HCT116 (cell line): ENCODE measurements at regions not wholly inside any gene's neighbourhood (a gene's known extent, or its start where the extent isn't known, plus 50 kb on each side); places are given as distances from the start of the nearest gene placed in this dataset.

Experiments
- EGR1 ChIP-seq: IDR thresholded peaks from 2 replicates; pipeline ENCODE4 v1.6.1; 2012; ENCODE audit warnings: low read depth
- POLR2AphosphoS5 ChIP-seq: IDR thresholded peaks from 2 replicates; pipeline ENCODE4 v1.6.1; 2011; ENCODE audit warnings: mild to moderate bottlenecking, low read depth, low read length, moderate library complexity
- SIN3A ChIP-seq: IDR thresholded peaks from 2 replicates; pipeline ENCODE4 v1.6.1; 2012; ENCODE audit warnings: low read depth
- SP1 ChIP-seq: IDR thresholded peaks from 2 replicates; pipeline ENCODE4 v1.6.1; 2012; ENCODE audit warnings: low read depth
- YY1 ChIP-seq: IDR thresholded peaks from 2 replicates; pipeline ENCODE4 v1.6.1; 2011; ENCODE audit warnings: low read length, low read depth, moderate library complexity, mild to moderate bottlenecking; ENCODE audit not compliant: insufficient replicate concordance; ENCODE audit errors: extremely low read depth
- TF ChIP-seq, protein P1 (sequence below), 3 experiments: fragments of 200-600 bp in 1 of 3; sonication (generic) in 1 of 3; IDR thresholded peaks in 2 of 3; conservative IDR thresholded peaks in 1 of 3; 2 replicates each; pipeline ENCODE4 v1.5.1; 2012 to 2017; ENCODE audit warnings: low read depth in 2 of 3, low read length in 2 of 3, antibody characterized with exemption in 1 of 3, borderline replicate concordance in 1 of 3, control low read depth in 1 of 3, mild to moderate bottlenecking in 1 of 3, mixed read lengths in 1 of 3, mixed run types in 1 of 3, moderate library complexity in 1 of 3; ENCODE audit not compliant: insufficient read depth in 1 of 3
- TF ChIP-seq, protein P2 (sequence below): IDR thresholded peaks from 2 replicates; pipeline ENCODE4 v1.6.1; 2012
- TF ChIP-seq, protein P3 (sequence below): IDR thresholded peaks from 2 replicates; pipeline ENCODE4 v1.6.1; 2012
- TF ChIP-seq, protein P4 (sequence below): IDR thresholded peaks from 2 replicates; pipeline ENCODE4 v1.6.1; 2012; ENCODE audit warnings: low read depth

DNA sequence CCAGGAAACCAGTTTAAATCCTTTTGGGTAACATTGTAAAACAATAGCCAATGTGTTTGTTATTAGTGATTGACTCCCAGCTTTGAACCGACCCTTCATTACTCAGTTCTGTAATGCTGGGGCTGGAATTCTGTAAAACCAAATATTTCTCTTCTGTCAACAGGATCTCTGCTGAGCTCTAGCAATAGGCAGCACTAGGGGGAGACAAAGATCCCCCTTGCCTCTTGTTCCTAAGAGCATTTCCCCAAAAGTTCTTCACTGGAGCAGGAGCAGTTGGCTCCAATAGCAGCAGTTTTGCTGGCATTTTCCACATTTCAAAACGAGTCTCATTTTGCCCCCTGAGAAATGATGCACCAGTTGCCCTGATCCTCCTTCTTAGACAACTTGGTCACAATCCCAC is 1671.1 kb downstream of the MRPL39 start:
- TF ChIP-seq, protein P1, sequence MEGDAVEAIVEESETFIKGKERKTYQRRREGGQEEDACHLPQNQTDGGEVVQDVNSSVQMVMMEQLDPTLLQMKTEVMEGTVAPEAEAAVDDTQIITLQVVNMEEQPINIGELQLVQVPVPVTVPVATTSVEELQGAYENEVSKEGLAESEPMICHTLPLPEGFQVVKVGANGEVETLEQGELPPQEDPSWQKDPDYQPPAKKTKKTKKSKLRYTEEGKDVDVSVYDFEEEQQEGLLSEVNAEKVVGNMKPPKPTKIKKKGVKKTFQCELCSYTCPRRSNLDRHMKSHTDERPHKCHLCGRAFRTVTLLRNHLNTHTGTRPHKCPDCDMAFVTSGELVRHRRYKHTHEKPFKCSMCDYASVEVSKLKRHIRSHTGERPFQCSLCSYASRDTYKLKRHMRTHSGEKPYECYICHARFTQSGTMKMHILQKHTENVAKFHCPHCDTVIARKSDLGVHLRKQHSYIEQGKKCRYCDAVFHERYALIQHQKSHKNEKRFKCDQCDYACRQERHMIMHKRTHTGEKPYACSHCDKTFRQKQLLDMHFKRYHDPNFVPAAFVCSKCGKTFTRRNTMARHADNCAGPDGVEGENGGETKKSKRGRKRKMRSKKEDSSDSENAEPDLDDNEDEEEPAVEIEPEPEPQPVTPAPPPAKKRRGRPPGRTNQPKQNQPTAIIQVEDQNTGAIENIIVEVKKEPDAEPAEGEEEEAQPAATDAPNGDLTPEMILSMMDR (IDR thresholded peaks at IDR 0.05 in 2 of 3, conservative IDR thresholded peaks at IDR 0.05 in 1 of 3; ENCODE audit: borderline replicate concordance in 1 of 3, insufficient read depth in 1 of 3, low read depth in 2 of 3, low read length in 2 of 3): no peak
- TF ChIP-seq SP1: no peak
- TF ChIP-seq YY1: no peak
- TF ChIP-seq POLR2AphosphoS5: no peak
- TF ChIP-seq SIN3A: no peak
- TF ChIP-seq, protein P2, sequence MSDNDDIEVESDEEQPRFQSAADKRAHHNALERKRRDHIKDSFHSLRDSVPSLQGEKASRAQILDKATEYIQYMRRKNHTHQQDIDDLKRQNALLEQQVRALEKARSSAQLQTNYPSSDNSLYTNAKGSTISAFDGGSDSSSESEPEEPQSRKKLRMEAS: no peak
- no peak for TF ChIP-seq EGR1
- TF ChIP-seq, protein P3, sequence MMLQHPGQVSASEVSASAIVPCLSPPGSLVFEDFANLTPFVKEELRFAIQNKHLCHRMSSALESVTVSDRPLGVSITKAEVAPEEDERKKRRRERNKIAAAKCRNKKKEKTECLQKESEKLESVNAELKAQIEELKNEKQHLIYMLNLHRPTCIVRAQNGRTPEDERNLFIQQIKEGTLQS: no peak
- TF ChIP-seq, protein P4, sequence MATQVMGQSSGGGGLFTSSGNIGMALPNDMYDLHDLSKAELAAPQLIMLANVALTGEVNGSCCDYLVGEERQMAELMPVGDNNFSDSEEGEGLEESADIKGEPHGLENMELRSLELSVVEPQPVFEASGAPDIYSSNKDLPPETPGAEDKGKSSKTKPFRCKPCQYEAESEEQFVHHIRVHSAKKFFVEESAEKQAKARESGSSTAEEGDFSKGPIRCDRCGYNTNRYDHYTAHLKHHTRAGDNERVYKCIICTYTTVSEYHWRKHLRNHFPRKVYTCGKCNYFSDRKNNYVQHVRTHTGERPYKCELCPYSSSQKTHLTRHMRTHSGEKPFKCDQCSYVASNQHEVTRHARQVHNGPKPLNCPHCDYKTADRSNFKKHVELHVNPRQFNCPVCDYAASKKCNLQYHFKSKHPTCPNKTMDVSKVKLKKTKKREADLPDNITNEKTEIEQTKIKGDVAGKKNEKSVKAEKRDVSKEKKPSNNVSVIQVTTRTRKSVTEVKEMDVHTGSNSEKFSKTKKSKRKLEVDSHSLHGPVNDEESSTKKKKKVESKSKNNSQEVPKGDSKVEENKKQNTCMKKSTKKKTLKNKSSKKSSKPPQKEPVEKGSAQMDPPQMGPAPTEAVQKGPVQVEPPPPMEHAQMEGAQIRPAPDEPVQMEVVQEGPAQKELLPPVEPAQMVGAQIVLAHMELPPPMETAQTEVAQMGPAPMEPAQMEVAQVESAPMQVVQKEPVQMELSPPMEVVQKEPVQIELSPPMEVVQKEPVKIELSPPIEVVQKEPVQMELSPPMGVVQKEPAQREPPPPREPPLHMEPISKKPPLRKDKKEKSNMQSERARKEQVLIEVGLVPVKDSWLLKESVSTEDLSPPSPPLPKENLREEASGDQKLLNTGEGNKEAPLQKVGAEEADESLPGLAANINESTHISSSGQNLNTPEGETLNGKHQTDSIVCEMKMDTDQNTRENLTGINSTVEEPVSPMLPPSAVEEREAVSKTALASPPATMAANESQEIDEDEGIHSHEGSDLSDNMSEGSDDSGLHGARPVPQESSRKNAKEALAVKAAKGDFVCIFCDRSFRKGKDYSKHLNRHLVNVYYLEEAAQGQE: no peak
